Nucleus accumbens (tissue), 56 donors: ENCODE measurements at regions not wholly inside any gene's neighbourhood (a gene's known extent, or its start where the extent isn't known, plus 50 kb on each side); places are given as distances from the start of the nearest gene placed in this dataset.
"Not testable (repeated sequence)": the region's sequence is repeated elsewhere in the genome, so short reads cannot be mapped to it uniquely, and the experiment has no call there.

ENCODE experiments used
- DNase-seq, 56 donors: peaks; one replicate each; lab custom pipeline; 2025; lab: John Stamatoyannopoulos, UW

GRCh38 chr11:115626414-115626813 lies 122.2 kb upstream of the CADM1 start:
- no peak for DNase-seq

DNA sequence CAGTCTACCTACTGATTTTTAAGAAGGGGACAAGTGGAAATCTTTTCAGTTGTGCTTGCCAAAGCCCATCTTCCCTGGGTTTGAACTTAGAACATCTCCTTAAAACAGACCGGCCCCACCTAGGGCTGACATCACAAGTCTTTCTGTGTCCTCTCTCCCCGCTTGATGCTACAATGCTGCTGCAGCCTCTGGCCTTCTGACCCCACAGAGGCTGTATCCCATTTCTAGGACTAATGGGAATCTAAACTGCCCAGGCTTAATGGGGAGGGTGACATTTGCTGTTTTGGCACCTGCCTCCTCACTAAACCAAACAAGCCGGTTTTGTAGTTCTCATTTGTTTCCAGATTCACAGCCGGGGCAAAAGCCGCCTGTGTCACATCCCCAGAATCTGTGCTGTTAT lies 121.3 kb upstream of the CADM1 start:
- no peak for DNase-seq

DNA sequence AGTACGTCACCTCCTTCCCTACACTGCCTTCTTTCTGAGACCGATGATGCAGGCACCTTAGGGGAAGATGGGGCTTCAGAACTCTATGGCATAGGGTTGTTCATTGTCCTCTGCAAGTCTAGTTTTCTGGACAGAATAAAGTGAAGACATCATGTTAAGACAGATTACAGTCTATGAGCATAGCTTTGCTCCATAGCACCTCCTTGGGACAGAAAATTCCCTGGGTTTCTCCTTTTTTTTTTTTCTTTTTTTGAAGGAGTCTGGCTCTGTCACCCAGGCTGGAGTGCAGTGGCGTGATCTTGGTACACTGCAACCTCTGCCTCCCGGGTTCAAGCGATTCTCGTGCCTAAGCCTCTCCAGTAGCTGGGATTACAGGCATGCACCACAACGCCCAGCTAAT lies 119.8 kb upstream of the CADM1 start:
- DNase-seq, result no peak

DNA sequence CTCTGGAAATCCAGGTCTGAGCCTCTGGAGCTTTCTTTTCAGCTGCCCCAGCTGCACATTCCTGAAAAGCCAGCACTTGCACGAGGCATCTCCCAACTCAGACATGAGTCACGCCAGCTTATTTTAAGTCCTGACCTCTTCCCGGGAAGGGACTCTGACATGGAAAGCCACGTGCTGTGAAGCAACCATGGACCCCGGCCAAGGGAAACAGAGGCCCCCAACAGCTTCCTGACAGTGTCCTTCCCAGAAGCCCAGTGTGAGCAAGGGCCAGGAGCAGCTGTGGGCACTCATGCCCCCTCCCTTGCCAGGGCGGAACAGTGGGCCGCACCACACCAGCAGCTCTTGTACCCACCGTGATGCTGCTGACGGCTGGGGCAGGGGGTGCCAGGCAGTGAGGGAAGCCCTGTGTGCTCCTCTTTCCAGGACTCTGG lies 118.8 kb upstream of the CADM1 start:
- DNase-seq, result peak in 1 of 56 donors; percentile 5

DNA sequence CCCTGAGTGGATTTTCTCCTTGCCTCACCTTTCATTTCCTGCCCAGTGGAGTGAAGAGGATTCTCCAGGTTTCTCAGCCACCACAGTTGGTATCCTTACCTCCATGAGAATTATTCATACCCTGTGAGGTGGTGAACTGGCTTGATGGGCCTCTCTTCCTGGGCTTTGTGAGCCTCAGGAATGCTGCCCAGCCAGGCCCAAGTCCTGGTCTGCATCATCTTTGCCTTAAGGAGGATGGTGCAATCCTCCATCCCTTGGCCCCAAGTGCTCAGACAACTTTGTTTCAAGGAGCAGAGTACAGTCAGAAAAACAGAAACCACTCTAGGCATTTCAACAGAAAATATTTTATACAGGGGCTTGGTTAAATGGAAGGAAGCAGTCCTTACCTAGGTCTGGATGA lies 114.2 kb upstream of the CADM1 start:
- DNase-seq, result no peak

DNA sequence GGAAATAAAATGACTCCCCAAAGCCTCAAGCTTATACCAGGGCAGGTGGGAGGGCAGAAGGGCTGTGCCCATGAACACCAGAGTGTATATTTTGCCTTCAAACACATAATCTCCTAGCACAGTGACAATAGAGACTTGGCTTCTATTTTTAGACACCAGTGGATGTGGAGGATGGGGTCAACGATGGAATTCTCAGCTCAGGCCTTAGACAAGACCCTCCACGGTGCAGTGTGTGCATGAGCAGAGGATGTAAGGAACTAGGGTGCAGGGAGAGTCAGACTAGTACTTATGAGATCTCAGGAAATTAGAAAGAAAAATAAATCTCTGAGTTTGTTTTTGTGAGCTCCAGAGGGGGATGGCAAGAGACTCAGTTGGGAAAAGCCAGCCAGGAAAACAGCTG lies 113.6 kb upstream of the CADM1 start:
- DNase-seq, result no peak

GRCh38 chr11:115616971-115617370 lies 112.8 kb upstream of the CADM1 start:
- no peak for DNase-seq

DNA sequence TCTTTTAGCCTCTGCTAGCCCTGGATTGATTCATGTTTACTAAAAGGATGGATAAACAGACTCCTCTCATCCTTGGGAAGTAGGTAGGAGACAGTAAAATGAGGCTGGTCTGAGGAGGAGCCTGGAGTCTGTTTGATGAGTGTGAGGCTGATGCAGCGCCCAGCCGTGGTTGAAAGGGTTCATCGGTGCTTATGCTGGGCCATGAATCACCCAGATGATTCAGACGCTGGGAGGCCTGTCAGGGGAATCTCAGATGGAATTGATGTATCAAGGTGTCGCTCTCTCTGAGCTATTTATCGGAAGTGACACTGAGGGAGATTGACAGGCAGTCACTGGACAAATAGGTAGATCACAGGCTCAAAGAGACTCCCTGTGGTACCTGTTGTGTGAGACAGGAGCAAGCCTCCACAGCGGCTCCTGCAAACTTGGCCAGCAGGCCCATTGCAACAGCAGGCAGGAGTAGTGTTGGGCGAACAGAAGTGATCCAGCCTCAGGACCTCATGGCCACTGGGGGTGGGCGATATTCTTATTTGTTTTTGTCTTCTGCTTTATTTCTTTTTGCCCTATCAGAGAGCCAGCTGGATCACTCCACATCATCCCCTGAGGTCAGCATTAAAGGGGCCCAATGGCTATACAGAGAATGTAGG lies 109.9 kb upstream of the CADM1 start:
- no peak for DNase-seq

GRCh38 chr11:115613004-115613403 lies 108.8 kb upstream of the CADM1 start:
- no peak for DNase-seq

- no peak for DNase-seq
Observed at GRCh38 chr11:115612046-115612730, 108.0 kb upstream of the CADM1 start.

GRCh38 chr11:115611343-115611742 lies 107.1 kb upstream of the CADM1 start:
- no peak for DNase-seq

DNA sequence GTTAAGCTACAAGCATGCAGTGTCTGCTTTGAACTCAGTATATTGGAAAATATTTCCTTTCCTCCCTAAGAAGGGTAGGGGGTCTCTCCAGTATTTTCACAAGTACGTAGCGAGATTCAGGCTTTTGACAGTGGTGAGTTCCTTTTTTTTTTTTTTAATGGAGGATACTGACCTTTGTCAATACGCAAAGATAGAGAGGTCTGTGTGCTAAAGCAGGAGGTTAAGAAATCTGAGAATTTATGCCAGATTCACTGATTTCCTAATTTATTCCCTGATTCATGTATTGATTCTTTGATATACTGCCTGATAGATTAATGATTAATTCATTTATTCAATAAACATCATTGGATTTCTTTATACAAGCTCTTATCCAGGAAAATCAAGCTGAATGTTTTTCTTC lies 106.7 kb upstream of the CADM1 start:
- no peak for DNase-seq

GRCh38 chr11:115610234-115610633 lies 106.0 kb upstream of the CADM1 start:
- DNase-seq, result not testable (repeated sequence)

DNA sequence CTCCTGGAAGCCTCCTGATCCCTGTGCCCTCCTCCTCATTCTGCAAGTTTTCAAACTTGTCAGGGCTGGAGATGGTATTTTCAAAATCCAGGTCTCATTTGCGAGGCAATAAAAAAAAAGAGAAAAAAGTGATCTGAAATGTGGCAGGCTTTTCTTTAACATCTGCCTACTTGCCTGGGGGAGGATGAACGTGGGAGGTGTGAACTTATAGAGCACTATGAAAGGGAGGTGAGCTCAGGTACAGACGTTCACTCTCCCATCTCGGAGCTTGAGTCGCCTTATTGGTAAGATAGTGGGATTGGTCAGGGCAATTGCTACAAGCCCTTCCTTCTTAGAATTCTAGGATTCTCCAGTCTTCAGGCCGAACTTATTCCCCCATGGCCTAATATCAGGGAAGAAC lies 104.8 kb upstream of the CADM1 start:
- no peak for DNase-seq

DNA sequence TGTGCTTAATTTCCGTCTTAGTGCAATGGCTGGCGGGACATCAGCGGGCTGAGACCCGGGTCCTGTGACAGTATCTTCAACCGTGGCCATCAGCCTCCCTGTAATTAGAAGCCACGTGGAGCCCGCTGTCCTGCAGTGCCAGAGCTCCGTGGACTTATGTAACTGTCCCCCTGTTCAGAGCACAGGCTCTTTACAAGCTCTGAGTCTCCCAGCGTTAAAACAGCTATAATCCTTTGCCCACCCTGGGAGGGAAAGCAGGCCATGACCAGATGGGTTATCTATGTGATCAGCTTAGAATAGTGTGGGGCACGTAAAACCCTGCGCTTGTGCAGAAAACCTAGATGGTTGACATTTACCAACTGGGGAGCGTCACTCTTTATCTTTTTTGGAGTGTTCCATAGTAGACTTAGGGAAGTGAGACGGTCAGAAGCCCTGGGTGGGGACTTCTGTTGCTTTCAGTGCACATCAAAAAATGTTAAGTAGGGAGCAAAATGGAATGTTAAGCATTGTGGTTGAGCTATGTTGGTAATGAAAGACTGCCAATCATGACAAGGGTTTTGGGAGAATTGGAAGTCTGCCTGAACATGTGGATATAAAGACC lies 103.5 kb upstream of the CADM1 start:
- DNase-seq, result peak in 5 of 56 donors; percentile 7 to 37 (median 14)

DNA sequence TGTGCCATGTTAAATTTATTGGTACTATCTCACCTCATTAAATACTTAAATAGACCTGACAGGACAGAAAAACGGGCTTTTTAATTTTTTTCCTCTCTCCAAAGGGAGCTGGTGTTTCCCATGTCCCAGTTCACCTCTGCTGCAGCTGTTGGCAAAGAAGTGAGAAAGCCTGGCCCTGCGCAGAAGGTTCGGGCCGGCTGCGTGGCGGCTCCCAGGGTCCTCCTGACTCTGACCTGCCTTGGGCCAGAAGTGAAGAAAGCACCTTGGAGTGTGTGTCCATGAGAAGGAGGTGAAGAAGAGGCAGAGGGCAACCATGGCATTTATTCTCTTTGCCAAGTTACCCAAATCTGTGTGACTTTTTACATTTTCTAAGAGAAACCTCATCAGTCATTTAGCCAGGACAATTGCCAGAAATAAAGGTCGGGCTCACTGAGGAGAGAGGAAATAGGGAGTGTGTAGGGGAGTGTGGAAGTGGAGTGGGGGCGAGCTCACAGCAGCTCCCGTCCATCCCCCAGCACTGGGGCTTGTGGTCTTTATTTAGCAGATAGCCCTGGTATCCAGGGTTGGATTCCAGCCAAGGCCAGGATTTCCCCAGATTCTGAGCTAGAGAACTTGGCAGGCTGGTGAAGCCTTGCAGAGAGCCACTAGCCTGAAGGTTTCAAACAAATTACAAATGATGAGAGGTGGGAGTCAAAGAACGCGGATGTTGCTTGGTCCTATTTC lies 102.4 kb upstream of the CADM1 start:
- DNase-seq, result peak in 16 of 56 donors; percentile 2 to 60 (median 16)

DNA sequence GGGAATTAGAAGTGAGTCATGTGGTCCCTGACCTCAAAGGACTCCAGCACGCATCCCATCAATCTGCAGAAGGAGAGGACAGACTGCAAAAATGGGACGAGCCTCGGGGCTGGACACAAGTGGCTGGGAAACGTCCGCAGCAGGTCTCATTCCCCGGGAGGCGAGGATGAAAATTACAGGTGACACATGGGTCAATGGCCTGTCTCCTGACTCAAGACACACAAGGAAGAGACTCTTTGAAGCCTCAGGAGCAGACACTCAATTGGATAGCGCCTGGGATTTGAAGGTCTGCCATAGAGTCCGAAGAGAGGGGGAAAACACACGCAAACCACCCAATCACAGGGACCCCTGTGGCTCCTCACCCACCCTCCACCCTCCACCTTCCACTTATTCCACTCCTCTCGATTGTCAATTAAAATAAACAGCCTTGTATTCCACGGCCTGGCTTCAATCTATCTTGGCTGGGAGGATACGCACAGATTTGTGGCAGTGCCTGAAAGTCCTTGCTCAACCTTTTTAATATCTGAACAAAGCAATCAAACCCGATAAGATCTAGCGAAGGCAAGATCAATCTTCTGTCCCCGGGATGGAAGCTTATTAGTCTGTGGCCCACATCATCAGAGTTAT lies 101.8 kb upstream of the CADM1 start:
- DNase-seq, result no peak

DNA sequence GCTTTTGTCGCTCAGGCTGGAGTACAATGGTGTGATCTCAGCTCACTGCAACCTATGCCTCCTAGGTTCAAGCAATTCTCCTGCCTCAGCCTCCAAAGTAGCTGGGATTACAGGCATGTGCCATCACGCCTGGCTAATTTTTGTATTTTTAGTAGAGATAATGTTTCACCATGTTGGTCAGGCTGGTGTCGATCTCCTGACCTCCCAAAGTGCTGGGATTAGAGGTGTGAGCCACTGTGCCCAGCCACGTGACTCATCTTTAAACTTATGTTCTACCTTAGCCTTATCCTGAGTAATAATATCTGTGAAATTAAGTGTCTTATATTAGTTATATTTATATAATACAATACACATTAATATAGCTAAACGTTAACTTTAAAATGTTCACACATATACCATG lies 101.2 kb upstream of the CADM1 start:
- DNase-seq, result not testable (repeated sequence)

DNA sequence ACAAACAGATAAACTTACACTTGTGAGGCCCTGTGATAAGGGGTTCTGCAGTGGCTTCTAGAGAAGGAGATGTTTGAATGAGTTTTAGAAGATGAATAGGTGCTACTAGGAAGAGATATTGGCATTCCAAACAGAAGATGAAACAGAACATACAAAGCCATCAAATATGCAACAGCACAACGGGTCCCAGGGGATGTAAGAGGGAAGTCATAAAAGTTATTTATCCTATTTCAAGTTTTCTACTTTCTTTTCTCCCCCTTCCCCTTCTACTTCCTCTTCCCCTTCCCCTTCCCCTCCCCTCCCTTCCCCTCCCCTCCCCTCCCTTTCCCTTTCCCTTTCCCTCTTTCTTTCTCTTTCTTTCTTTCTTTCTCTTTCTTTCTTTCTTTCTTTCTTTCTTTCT lies 94.9 kb upstream of the CADM1 start:
- no peak for DNase-seq

DNA sequence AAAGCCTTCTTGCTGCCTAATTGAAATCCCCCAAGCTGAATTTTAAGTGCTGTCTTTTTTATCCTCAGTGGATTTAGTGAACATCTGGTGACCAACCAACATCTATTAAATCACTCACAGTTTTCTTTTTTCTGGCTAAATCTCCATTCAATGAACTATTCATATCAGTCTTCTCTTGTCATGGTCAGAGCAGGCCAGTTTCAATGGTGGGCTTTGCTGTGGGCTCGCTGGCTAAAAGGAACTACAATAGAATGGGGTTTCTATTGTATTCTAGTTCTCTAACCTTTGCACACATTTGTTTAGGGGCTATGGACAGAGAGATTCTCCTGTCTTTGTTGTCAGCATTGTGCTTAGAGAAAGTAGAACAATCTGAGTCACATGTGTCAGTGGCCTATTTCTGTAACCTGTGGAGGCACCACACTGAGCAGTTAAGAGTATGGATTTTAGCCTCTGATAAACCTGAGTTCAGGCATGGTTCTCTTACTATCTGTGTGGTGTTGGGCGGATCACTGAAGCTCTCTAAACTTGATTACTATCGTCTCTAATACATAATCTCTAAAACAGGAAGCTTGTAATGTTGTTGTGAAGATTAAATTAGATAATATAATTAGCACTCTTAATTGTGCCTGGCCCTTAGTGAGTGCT lies 94.2 kb upstream of the CADM1 start:
- no peak for DNase-seq
